ENCODE measurements at regions not wholly inside any gene's neighbourhood (a gene's known extent, or its start where the extent isn't known, plus 50 kb on each side); places are given as distances from the start of the nearest gene placed in this dataset.

DNA sequence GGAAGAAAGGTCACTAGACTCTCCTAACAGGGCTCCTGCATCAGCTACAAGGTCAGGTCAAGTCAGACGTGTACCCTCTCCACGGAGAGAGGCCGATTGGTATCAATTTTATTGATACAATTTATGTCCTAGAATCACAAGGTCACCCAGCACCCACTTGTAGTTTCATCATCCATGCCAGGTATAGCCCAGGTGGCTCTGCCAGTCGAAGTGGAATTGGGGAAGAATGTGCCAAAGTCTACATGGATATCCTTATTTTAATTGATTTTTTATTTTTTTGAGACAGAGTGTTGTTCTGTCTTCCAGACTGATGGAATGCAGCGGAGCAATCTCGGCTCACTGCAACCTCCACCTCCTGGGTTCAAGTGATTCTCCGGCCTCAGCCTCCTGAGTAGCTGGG, 334.1 kb downstream of the SHANK2 start:
- TF ChIP-seq EZH2 (IDR thresholded peaks at IDR 0.05; ENCODE audit: low read depth, unreplicated experiment) (no peak), EZH2phosphoT487 (IDR thresholded peaks at IDR 0.05; ENCODE audit: unreplicated experiment) (no peak), STAT1 (IDR thresholded peaks at IDR 0.05; ENCODE audit: unreplicated experiment) (no peak), POLR2AphosphoS5 (IDR thresholded peaks at IDR 0.05; ENCODE audit: low read depth) (no peak)
- TF ChIP-seq, protein P1, sequence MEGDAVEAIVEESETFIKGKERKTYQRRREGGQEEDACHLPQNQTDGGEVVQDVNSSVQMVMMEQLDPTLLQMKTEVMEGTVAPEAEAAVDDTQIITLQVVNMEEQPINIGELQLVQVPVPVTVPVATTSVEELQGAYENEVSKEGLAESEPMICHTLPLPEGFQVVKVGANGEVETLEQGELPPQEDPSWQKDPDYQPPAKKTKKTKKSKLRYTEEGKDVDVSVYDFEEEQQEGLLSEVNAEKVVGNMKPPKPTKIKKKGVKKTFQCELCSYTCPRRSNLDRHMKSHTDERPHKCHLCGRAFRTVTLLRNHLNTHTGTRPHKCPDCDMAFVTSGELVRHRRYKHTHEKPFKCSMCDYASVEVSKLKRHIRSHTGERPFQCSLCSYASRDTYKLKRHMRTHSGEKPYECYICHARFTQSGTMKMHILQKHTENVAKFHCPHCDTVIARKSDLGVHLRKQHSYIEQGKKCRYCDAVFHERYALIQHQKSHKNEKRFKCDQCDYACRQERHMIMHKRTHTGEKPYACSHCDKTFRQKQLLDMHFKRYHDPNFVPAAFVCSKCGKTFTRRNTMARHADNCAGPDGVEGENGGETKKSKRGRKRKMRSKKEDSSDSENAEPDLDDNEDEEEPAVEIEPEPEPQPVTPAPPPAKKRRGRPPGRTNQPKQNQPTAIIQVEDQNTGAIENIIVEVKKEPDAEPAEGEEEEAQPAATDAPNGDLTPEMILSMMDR (conservative IDR thresholded peaks at IDR 0.05; ENCODE audit: low read depth in 2 of 2): no peak
- TF ChIP-seq, protein P2, sequence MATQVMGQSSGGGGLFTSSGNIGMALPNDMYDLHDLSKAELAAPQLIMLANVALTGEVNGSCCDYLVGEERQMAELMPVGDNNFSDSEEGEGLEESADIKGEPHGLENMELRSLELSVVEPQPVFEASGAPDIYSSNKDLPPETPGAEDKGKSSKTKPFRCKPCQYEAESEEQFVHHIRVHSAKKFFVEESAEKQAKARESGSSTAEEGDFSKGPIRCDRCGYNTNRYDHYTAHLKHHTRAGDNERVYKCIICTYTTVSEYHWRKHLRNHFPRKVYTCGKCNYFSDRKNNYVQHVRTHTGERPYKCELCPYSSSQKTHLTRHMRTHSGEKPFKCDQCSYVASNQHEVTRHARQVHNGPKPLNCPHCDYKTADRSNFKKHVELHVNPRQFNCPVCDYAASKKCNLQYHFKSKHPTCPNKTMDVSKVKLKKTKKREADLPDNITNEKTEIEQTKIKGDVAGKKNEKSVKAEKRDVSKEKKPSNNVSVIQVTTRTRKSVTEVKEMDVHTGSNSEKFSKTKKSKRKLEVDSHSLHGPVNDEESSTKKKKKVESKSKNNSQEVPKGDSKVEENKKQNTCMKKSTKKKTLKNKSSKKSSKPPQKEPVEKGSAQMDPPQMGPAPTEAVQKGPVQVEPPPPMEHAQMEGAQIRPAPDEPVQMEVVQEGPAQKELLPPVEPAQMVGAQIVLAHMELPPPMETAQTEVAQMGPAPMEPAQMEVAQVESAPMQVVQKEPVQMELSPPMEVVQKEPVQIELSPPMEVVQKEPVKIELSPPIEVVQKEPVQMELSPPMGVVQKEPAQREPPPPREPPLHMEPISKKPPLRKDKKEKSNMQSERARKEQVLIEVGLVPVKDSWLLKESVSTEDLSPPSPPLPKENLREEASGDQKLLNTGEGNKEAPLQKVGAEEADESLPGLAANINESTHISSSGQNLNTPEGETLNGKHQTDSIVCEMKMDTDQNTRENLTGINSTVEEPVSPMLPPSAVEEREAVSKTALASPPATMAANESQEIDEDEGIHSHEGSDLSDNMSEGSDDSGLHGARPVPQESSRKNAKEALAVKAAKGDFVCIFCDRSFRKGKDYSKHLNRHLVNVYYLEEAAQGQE (IDR thresholded peaks at IDR 0.05; ENCODE audit: unreplicated experiment): no peak

All from GM23338 (cell line).